Iris pigment epithelial cell (primary cell): ENCODE measurements at regions not wholly inside any gene's neighbourhood (a gene's known extent, or its start where the extent isn't known, plus 50 kb on each side); places are given as distances from the start of the nearest gene placed in this dataset.

ENCODE experiments used
- DNase-seq: peaks from one replicate; pipeline ENCODE4 v3.0.0-alpha.2; 2011; ENCODE audit warnings: low read depth

GRCh38 chr4:126038502-126039144 is 723.9 kb downstream of the FAT4 start:
- no peak for DNase-seq

GRCh38 chr4:126046081-126046614 is 731.4 kb downstream of the FAT4 start:
- no peak for DNase-seq

GRCh38 chr4:126047114-126047513 is 732.4 kb downstream of the FAT4 start:
- no peak for DNase-seq

- peak; percentile 91 for DNase-seq
These were observed 737.1 kb downstream of the FAT4 start for GRCh38 chr4:126051689-126052424.

GRCh38 chr4:126056116-126056650 is 741.4 kb downstream of the FAT4 start:
- no peak for DNase-seq

GRCh38 chr4:126057371-126057770 is 742.6 kb downstream of the FAT4 start:
- DNase-seq, result no peak

GRCh38 chr4:126058596-126058995 is 743.8 kb downstream of the FAT4 start:
- no peak for DNase-seq

GRCh38 chr4:126061655-126062054 is 746.9 kb downstream of the FAT4 start:
- no peak for DNase-seq

GRCh38 chr4:126065016-126065415 is 750.3 kb downstream of the FAT4 start:
- DNase-seq, result no peak

GRCh38 chr4:126071346-126072333 is 756.9 kb downstream of the FAT4 start:
- DNase-seq, result peak; percentile 86

GRCh38 chr4:126081336-126081735 is 766.6 kb downstream of the FAT4 start:
- no peak for DNase-seq

GRCh38 chr4:126086041-126086440 is 771.3 kb downstream of the FAT4 start:
- no peak for DNase-seq

- DNase-seq, result no peak
These were observed 772.3 kb downstream of the FAT4 start for GRCh38 chr4:126087101-126087500.

GRCh38 chr4:126097155-126097799 is 782.5 kb downstream of the FAT4 start:
- DNase-seq, result no peak

GRCh38 chr4:126106658-126107057 is 791.9 kb downstream of the FAT4 start:
- DNase-seq, result peak; percentile 4

GRCh38 chr4:126109836-126110235 is 795.1 kb downstream of the FAT4 start:
- no peak for DNase-seq

GRCh38 chr4:126113058-126113457 is 798.3 kb downstream of the FAT4 start:
- no peak for DNase-seq

GRCh38 chr4:126123611-126124325 is 809.0 kb downstream of the FAT4 start:
- peak; percentile 46 for DNase-seq

- DNase-seq, result no peak
These were observed 810.1 kb downstream of the FAT4 start for GRCh38 chr4:126124818-126125217.

GRCh38 chr4:126130215-126130614 is 815.5 kb downstream of the FAT4 start:
- peak; percentile 10 for DNase-seq
